ENCODE measurements at regions not wholly inside any gene's neighbourhood (a gene's known extent, or its start where the extent isn't known, plus 50 kb on each side); places are given as distances from the start of the nearest gene placed in this dataset.
A peak's percentile ranks its signal among the peaks of the same experiment; 100 is the strongest.

DNA sequence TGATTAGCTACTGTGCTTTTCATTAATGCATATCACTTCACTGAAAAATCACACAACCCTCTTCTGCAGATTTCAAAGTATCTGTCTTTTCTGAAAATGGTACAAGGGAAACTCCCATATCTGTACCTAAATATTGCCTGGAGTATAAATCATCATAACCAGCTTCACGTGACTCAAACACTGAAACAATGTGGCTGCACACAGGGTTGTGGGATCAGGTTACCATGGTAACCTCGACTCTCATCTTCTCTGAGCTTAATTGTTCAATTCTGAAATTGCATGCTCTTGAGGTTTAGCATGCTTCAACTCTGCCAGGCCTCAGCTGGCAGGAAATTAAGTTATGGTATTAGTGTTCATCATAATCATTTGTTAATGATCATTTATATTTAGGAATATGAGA, 77.5 kb upstream of the CPSF6 start (continued):
- TF ChIP-seq ZNF622 (IDR thresholded peaks at IDR 0.05) (no peak), NFYB (IDR thresholded peaks at IDR 0.05; ENCODE audit: insufficient read depth, low read depth, low read length) (no peak), NR2C2 (IDR thresholded peaks at IDR 0.05; ENCODE audit: borderline replicate concordance, control insufficient read depth, insufficient read length, low read depth) (no peak), EGR1 (IDR thresholded peaks at IDR 0.05; ENCODE audit: borderline replicate concordance in 1 of 2, low read depth in 2 of 2, low read length in 2 of 2) (no peak), RCOR1 (conservative IDR thresholded peaks at IDR 0.05; ENCODE audit: low read depth, low read length) (no peak), IKZF2 (IDR thresholded peaks at IDR 0.05) (peak in 1 of 2 experiments; percentile 38; a peak in 2 of 4 replicates), RELA (IDR thresholded peaks at IDR 0.05; ENCODE audit: borderline replicate concordance, partially characterized antibody) (no peak), RFX5 (IDR thresholded peaks at IDR 0.05; ENCODE audit: low read depth, low read length) (no peak), PAX5 (IDR thresholded peaks at IDR 0.05; ENCODE audit: borderline replicate concordance, low read depth, low read length) (0 out of 2 replicates have a peak, but pooled peaks have one; percentile 32), FOXM1 (IDR thresholded peaks at IDR 0.05; ENCODE audit: low read depth, low read length) (no peak), MEF2B (IDR thresholded peaks at IDR 0.05; ENCODE audit: partially characterized antibody, poor library complexity, severe bottlenecking) (peak; percentile 78), ZNF384 (IDR thresholded peaks at IDR 0.05; ENCODE audit: borderline replicate concordance, low read depth, low read length) (no peak), JUNB (IDR thresholded peaks at IDR 0.05) (no peak; the same call in 1 of the 2 replicates), BCL11A (IDR thresholded peaks at IDR 0.05; ENCODE audit: low read depth, low read length) (peak; percentile 56; the same call in 1 of the 2 replicates)
- TF ChIP-seq, protein P1, sequence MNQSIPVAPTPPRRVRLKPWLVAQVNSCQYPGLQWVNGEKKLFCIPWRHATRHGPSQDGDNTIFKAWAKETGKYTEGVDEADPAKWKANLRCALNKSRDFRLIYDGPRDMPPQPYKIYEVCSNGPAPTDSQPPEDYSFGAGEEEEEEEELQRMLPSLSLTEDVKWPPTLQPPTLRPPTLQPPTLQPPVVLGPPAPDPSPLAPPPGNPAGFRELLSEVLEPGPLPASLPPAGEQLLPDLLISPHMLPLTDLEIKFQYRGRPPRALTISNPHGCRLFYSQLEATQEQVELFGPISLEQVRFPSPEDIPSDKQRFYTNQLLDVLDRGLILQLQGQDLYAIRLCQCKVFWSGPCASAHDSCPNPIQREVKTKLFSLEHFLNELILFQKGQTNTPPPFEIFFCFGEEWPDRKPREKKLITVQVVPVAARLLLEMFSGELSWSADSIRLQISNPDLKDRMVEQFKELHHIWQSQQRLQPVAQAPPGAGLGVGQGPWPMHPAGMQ (IDR thresholded peaks at IDR 0.05; ENCODE audit: borderline replicate concordance), result no peak
- TF ChIP-seq, protein P2, sequence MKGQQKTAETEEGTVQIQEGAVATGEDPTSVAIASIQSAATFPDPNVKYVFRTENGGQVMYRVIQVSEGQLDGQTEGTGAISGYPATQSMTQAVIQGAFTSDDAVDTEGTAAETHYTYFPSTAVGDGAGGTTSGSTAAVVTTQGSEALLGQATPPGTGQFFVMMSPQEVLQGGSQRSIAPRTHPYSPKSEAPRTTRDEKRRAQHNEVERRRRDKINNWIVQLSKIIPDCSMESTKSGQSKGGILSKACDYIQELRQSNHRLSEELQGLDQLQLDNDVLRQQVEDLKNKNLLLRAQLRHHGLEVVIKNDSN (IDR thresholded peaks at IDR 0.05; ENCODE audit: borderline replicate concordance, extremely low read length, insufficient read depth, low read depth, low read length), result peak; percentile 78
- TF ChIP-seq, protein P3, sequence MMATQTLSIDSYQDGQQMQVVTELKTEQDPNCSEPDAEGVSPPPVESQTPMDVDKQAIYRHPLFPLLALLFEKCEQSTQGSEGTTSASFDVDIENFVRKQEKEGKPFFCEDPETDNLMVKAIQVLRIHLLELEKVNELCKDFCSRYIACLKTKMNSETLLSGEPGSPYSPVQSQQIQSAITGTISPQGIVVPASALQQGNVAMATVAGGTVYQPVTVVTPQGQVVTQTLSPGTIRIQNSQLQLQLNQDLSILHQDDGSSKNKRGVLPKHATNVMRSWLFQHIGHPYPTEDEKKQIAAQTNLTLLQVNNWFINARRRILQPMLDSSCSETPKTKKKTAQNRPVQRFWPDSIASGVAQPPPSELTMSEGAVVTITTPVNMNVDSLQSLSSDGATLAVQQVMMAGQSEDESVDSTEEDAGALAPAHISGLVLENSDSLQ (IDR thresholded peaks at IDR 0.05), result peak; percentile 46
- TF ChIP-seq, protein P4, sequence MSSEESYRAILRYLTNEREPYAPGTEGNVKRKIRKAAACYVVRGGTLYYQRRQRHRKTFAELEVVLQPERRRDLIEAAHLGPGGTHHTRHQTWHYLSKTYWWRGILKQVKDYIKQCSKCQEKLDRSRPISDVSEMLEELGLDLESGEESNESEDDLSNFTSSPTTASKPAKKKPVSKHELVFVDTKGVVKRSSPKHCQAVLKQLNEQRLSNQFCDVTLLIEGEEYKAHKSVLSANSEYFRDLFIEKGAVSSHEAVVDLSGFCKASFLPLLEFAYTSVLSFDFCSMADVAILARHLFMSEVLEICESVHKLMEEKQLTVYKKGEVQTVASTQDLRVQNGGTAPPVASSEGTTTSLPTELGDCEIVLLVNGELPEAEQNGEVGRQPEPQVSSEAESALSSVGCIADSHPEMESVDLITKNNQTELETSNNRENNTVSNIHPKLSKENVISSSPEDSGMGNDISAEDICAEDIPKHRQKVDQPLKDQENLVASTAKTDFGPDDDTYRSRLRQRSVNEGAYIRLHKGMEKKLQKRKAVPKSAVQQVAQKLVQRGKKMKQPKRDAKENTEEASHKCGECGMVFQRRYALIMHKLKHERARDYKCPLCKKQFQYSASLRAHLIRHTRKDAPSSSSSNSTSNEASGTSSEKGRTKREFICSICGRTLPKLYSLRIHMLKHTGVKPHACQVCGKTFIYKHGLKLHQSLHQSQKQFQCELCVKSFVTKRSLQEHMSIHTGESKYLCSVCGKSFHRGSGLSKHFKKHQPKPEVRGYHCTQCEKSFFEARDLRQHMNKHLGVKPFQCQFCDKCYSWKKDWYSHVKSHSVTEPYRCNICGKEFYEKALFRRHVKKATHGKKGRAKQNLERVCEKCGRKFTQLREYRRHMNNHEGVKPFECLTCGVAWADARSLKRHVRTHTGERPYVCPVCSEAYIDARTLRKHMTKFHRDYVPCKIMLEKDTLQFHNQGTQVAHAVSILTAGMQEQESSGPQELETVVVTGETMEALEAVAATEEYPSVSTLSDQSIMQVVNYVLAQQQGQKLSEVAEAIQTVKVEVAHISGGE (CRISPR knock-in tag; IDR thresholded peaks at IDR 0.05), result no peak
